Naive thymus-derived CD4-positive, alpha-beta T cell (primary cell): ENCODE measurements at regions not wholly inside any gene's neighbourhood (a gene's known extent, or its start where the extent isn't known, plus 50 kb on each side); places are given as distances from the start of the nearest gene placed in this dataset.

ENCODE experiments used
- ATAC-seq: fragments of 150-1000 bp; cut with Tn5 transposase; 2 replicates; pipeline ENCODE4 v1.10.0; 2021; ENCODE audit warnings: mild to moderate bottlenecking, moderate library complexity
- CTCF ChIA-PET: fragments of 350-600 bp; sonication (Branson Sonifier 250); formaldehyde crosslinking; loops from one replicate; lab custom pipeline; 2021; ENCODE audit warnings: antibody characterized with exemption; lab: Charles Lee
- POLR2A ChIA-PET: fragments of 350-600 bp; sonication (Branson Sonifier 250); formaldehyde crosslinking; loops from one replicate; lab custom pipeline; 2021; ENCODE audit warnings: antibody characterized with exemption, inconsistent platforms; lab: Charles Lee
- DNase-seq, 9 donors: peaks; one replicate each; pipeline versions ENCODE4 v3.0.0 to v3.0.0-alpha.2; 2020 to 2022; ENCODE audit warnings: mixed read lengths in 1 of 9
- H3K27ac ChIP-seq: one replicate; pipeline ENCODE4 v1.7.0; 2013; ENCODE audit warnings: mild to moderate bottlenecking, low read depth, low read length, moderate library complexity
- H3K27me3 ChIP-seq, 2 donors: one replicate each; pipeline ENCODE4 v1.7.0; 2013; ENCODE audit warnings: low read length in 2 of 2, mild to moderate bottlenecking in 2 of 2, moderate library complexity in 2 of 2; ENCODE audit not compliant: control insufficient read depth in 2 of 2, insufficient read depth in 2 of 2
- H3K36me3 ChIP-seq, 3 experiments: 1 replicate in 2 of 3; 2 replicates in 1 of 3; pipeline ENCODE4 v1.7.0; 2013; ENCODE audit warnings: low read length in 3 of 3, mild to moderate bottlenecking in 3 of 3, moderate library complexity in 1 of 3; ENCODE audit not compliant: insufficient read depth in 3 of 3, control insufficient read depth in 2 of 3
- H3K4me1 ChIP-seq, 2 donors: one replicate each; pipeline ENCODE4 v1.7.0; 2013; ENCODE audit warnings: low read length in 2 of 2, mild to moderate bottlenecking in 2 of 2, moderate library complexity in 1 of 2; ENCODE audit not compliant: control insufficient read depth in 2 of 2, insufficient read depth in 2 of 2
- H3K4me3 ChIP-seq: 2 replicates; pipeline ENCODE4 v1.7.0; 2013; ENCODE audit warnings: mild to moderate bottlenecking, low read length
- H3K9me3 ChIP-seq, 3 experiments: 1 replicate in 2 of 3; 2 replicates in 1 of 3; pipeline ENCODE4 v1.7.0; 2013; ENCODE audit warnings: low read length in 3 of 3; ENCODE audit not compliant: control insufficient read depth in 2 of 3
- H3K27ac Mint-ChIP-seq, 9 donors: one replicate each; pipeline ENCODE4 v1.8.0; 2020 to 2022; ENCODE audit warnings: mixed read lengths in 9 of 9, mild to moderate bottlenecking in 8 of 9, moderate library complexity in 5 of 9, inconsistent platforms in 2 of 9
- H3K27me3 Mint-ChIP-seq, 5 donors: one replicate each; pipeline ENCODE4 v1.8.0; 2021 to 2022; ENCODE audit warnings: mixed read lengths in 5 of 5, mild to moderate bottlenecking in 1 of 5
- H3K36me3 Mint-ChIP-seq, 5 donors: one replicate each; pipeline ENCODE4 v1.8.0; 2020 to 2022; ENCODE audit warnings: mixed read lengths in 5 of 5, mild to moderate bottlenecking in 3 of 5, inconsistent platforms in 1 of 5
- H3K4me1 Mint-ChIP-seq, 7 donors: one replicate each; pipeline ENCODE4 v1.8.0; 2020 to 2022; ENCODE audit warnings: mixed read lengths in 7 of 7, mild to moderate bottlenecking in 3 of 7, inconsistent platforms in 1 of 7
- H3K4me3 Mint-ChIP-seq, 10 donors: one replicate each; pipeline ENCODE4 v1.8.0; 2020 to 2022; ENCODE audit warnings: mild to moderate bottlenecking in 10 of 10, mixed read lengths in 10 of 10, moderate library complexity in 6 of 10, inconsistent platforms in 2 of 10
- H3K9me3 Mint-ChIP-seq, 11 donors: one replicate each; pipeline ENCODE4 v1.8.0; 2020 to 2022; ENCODE audit warnings: mixed read lengths in 11 of 11, mild to moderate bottlenecking in 4 of 11, inconsistent platforms in 1 of 11, moderate library complexity in 1 of 11
- intact Hi-C, 2 donors: fragments of 100-400 bp; cut with micrococcal nuclease; formaldehyde crosslinking; loops; one replicate each; pipeline ENCODE4 v1.15.1; 2023

GRCh38 chr7:3244241-3244814 is 56.7 kb upstream of the SDK1 start:
- Histone ChIP-seq H3K27ac (no peak overlapping the region), H3K9me3 (no peaks in the 10 kb centered on the region), H3K36me3 (no peaks in the 10 kb centered on the region), H3K4me1 (no peaks in the 10 kb centered on the region), H3K4me3 (no peak overlapping the region), H3K27me3 (no peaks in the 10 kb centered on the region)
- H3K4me1 Mint-ChIP-seq: peaks cover 0 to 4% (median 0%) of the 10 kb centered on the region in 7 donors
- H3K27me3 Mint-ChIP-seq: no peaks in the 10 kb centered on the region
- ATAC-seq (no peak), DNase-seq (no peak)
- ChIA-PET CTCF (no interaction called here), POLR2A (no interaction called here)
- H3K36me3 Mint-ChIP-seq: peaks cover 0 to 6% (median 0%) of the 10 kb centered on the region in 5 donors
- intact Hi-C loops: no loop called here
- H3K27ac Mint-ChIP-seq: no peak overlapping the region
- H3K4me3 Mint-ChIP-seq: no peak overlapping the region
- H3K9me3 Mint-ChIP-seq: peaks cover 0 to 9% (median 3%) of the 10 kb centered on the region in 11 donors

- intact Hi-C loops: no loop called here
- Mint-ChIP-seq H3K36me3 (peaks cover 0 to 6% (median 0%) of the 10 kb centered on the region in 5 donors), H3K27me3 (no peaks in the 10 kb centered on the region), H3K9me3 (peaks cover 0 to 9% (median 3%) of the 10 kb centered on the region in 11 donors), H3K4me3 (no peak overlapping the region), H3K4me1 (peaks cover 0 to 4% (median 0%) of the 10 kb centered on the region in 7 donors), H3K27ac (no peak overlapping the region)
- ChIA-PET POLR2A (no interaction called here), CTCF (no interaction called here)
- no peak overlapping the region for H3K4me3 ChIP-seq
- no peaks in the 10 kb centered on the region for H3K36me3 ChIP-seq
- H3K27ac ChIP-seq: no peak overlapping the region
- no peaks in the 10 kb centered on the region for H3K4me1 ChIP-seq
- ATAC-seq: no peak
- no peaks in the 10 kb centered on the region for H3K27me3 ChIP-seq
- DNase-seq: no peak
- no peaks in the 10 kb centered on the region for H3K9me3 ChIP-seq
Measured at GRCh38 chr7:3245077-3245476, 56.0 kb upstream of the SDK1 start.

- Histone ChIP-seq H3K4me1 (no peaks in the 10 kb centered on the region), H3K9me3 (no peaks in the 10 kb centered on the region), H3K4me3 (no peak overlapping the region), H3K27ac (no peak overlapping the region), H3K27me3 (no peaks in the 10 kb centered on the region), H3K36me3 (no peaks in the 10 kb centered on the region)
- Mint-ChIP-seq H3K27me3 (peaks cover 0 to under 1% (median 0%) of the 10 kb centered on the region in 5 donors), H3K36me3 (peaks cover 0 to 6% (median 0%) of the 10 kb centered on the region in 5 donors), H3K4me3 (no peak overlapping the region), H3K27ac (no peak overlapping the region), H3K4me1 (peaks cover 0 to 4% (median 2%) of the 10 kb centered on the region in 7 donors), H3K9me3 (peaks cover 0 to 9% (median 3%) of the 10 kb centered on the region in 11 donors)
- POLR2A ChIA-PET: no interaction called here
- intact Hi-C loops: no loop called here
- CTCF ChIA-PET: no interaction called here
- DNase-seq (no peak), ATAC-seq (no peak)
Measured at GRCh38 chr7:3245721-3246120, 55.3 kb upstream of the SDK1 start.

- Mint-ChIP-seq H3K27me3 (peaks cover 0 to 4% (median 0%) of the 10 kb centered on the region in 5 donors), H3K4me3 (no peak overlapping the region), H3K36me3 (peaks cover 0 to 6% (median 3%) of the 10 kb centered on the region in 5 donors), H3K4me1 (peaks cover 0 to 4% (median 2%) of the 10 kb centered on the region in 7 donors), H3K27ac (no peak overlapping the region), H3K9me3 (peaks cover 0 to 9% (median 3%) of the 10 kb centered on the region in 11 donors)
- Histone ChIP-seq H3K4me3 (no peak overlapping the region), H3K4me1 (no peaks in the 10 kb centered on the region), H3K27ac (no peak overlapping the region), H3K27me3 (no peaks in the 10 kb centered on the region), H3K36me3 (no peaks in the 10 kb centered on the region), H3K9me3 (no peaks in the 10 kb centered on the region)
- DNase-seq (no peak), ATAC-seq (no peak)
- ChIA-PET CTCF (no interaction called here), POLR2A (no interaction called here)
- intact Hi-C loops: no loop called here
Measured at GRCh38 chr7:3246127-3246526, 54.9 kb upstream of the SDK1 start.

- Histone ChIP-seq H3K36me3 (no peaks in the 10 kb centered on the region), H3K4me1 (no peaks in the 10 kb centered on the region), H3K4me3 (no peak overlapping the region), H3K27ac (no peak overlapping the region), H3K9me3 (no peaks in the 10 kb centered on the region), H3K27me3 (no peaks in the 10 kb centered on the region)
- Mint-ChIP-seq H3K4me1 (peaks cover 0 to 4% (median 2%) of the 10 kb centered on the region in 7 donors), H3K9me3 (peaks cover 0 to 9% (median 3%) of the 10 kb centered on the region in 11 donors), H3K36me3 (peaks cover 0 to 6% (median 3%) of the 10 kb centered on the region in 5 donors), H3K27me3 (peaks cover 0 to 4% (median 0%) of the 10 kb centered on the region in 5 donors), H3K4me3 (no peak overlapping the region), H3K27ac (no peak overlapping the region)
- no peak for ATAC-seq
- no peak for DNase-seq
- ChIA-PET CTCF (no interaction called here), POLR2A (no interaction called here)
- intact Hi-C loops: no loop called here
Measured at GRCh38 chr7:3246651-3247050, 54.4 kb upstream of the SDK1 start.

- peaks cover 0 to 9% (median 0%) of the 10 kb centered on the region in 5 donors for H3K27me3 Mint-ChIP-seq
- H3K4me1 Mint-ChIP-seq: peaks cover 0 to 4% (median 0%) of the 10 kb centered on the region in 7 donors
- H3K27me3 ChIP-seq: no peaks in the 10 kb centered on the region
- intact Hi-C loops: no loop called here
- DNase-seq: no peak
- peaks cover 0 to 6% (median 3%) of the 10 kb centered on the region in 5 donors for H3K36me3 Mint-ChIP-seq
- ChIA-PET CTCF (interaction anchor here (0.6 kb wide), 1 partner anchor 363 kb away, joined by 3 read pairs; no protein-coding TSS in a partner anchor), POLR2A (no interaction called here)
- H3K4me3 Mint-ChIP-seq: no peak overlapping the region
- H3K4me3 ChIP-seq: no peak overlapping the region
- no peaks in the 10 kb centered on the region for H3K9me3 ChIP-seq
- no peaks in the 10 kb centered on the region for H3K4me1 ChIP-seq
- no peak overlapping the region for H3K27ac ChIP-seq
- ATAC-seq: no peak
- H3K36me3 ChIP-seq: no peaks in the 10 kb centered on the region
- peaks cover 0 to 9% (median 3%) of the 10 kb centered on the region in 11 donors for H3K9me3 Mint-ChIP-seq
- no peak overlapping the region for H3K27ac Mint-ChIP-seq
Measured at GRCh38 chr7:3250725-3251124, 50.3 kb upstream of the SDK1 start.
